Stimulated activated effector memory CD8-positive, alpha-beta T cell treated with anti-CD3 and anti-CD28 coated beads, Interleukin-12 subunit alpha, Interleukin-12 subunit beta, amount 100 ng/mL, for 72 hours (primary cell): ENCODE measurements at regions not wholly inside any gene's neighbourhood (a gene's known extent, or its start where the extent isn't known, plus 50 kb on each side); places are given as distances from the start of the nearest gene placed in this dataset.

Experiments used
- ATAC-seq: fragments of 150-1000 bp; cut with Tn5 transposase; 2 replicates; pipeline ENCODE4 v1.10.0; 2021
- DNase-seq, 2 donors: peaks; one replicate each; pipeline ENCODE4 v3.0.0; 2021 to 2022; ENCODE audit warnings: low spot score in 2 of 2
- H3K27ac Mint-ChIP-seq: one replicate; pipeline ENCODE4 v1.8.0; 2022; ENCODE audit warnings: mild to moderate bottlenecking, mixed read lengths
- H3K36me3 Mint-ChIP-seq: one replicate; pipeline ENCODE4 v1.8.0; 2022; ENCODE audit warnings: mild to moderate bottlenecking, mixed read lengths
- H3K4me1 Mint-ChIP-seq: one replicate; pipeline ENCODE4 v1.8.0; 2022; ENCODE audit warnings: mixed read lengths
- H3K4me3 Mint-ChIP-seq: one replicate; pipeline ENCODE4 v1.8.0; 2022; ENCODE audit warnings: mild to moderate bottlenecking, mixed read lengths
- H3K9me3 Mint-ChIP-seq: one replicate; pipeline ENCODE4 v1.8.0; 2022; ENCODE audit warnings: mixed read lengths

GRCh38 chr12:115079760-115080159 is 395.8 kb upstream of the TBX3 start:
- no peak overlapping the region for H3K4me3 Mint-ChIP-seq
- no peaks in the 10 kb centered on the region for H3K36me3 Mint-ChIP-seq
- no peak for DNase-seq
- ATAC-seq, result no peak
- peaks cover 2% of the 10 kb centered on the region for H3K9me3 Mint-ChIP-seq
- no peaks in the 10 kb centered on the region for H3K4me1 Mint-ChIP-seq
- H3K27ac Mint-ChIP-seq, result no peak overlapping the region

GRCh38 chr12:115078990-115079389 is 395.0 kb upstream of the TBX3 start:
- H3K36me3 Mint-ChIP-seq, result no peaks in the 10 kb centered on the region
- DNase-seq (no peak), ATAC-seq (no peak)
- H3K27ac Mint-ChIP-seq, result no peak overlapping the region
- H3K4me3 Mint-ChIP-seq, result no peak overlapping the region
- no peaks in the 10 kb centered on the region for H3K4me1 Mint-ChIP-seq
- H3K9me3 Mint-ChIP-seq, result peaks cover 2% of the 10 kb centered on the region

GRCh38 chr12:115078334-115078733 is 394.4 kb upstream of the TBX3 start:
- DNase-seq (no peak), ATAC-seq (no peak)
- Mint-ChIP-seq H3K9me3 (peaks cover 2% of the 10 kb centered on the region), H3K4me1 (no peaks in the 10 kb centered on the region), H3K4me3 (no peak overlapping the region), H3K27ac (no peak overlapping the region), H3K36me3 (no peaks in the 10 kb centered on the region)

- peaks cover 9% of the 10 kb centered on the region for H3K9me3 Mint-ChIP-seq
Observed at GRCh38 chr12:115075552-115076170, 391.7 kb upstream of the TBX3 start.

GRCh38 chr12:115074617-115075016 is 390.6 kb upstream of the TBX3 start:
- H3K4me1 Mint-ChIP-seq, result no peaks in the 10 kb centered on the region
- no peaks in the 10 kb centered on the region for H3K36me3 Mint-ChIP-seq
- ATAC-seq (no peak), DNase-seq (no peak)
- no peak overlapping the region for H3K27ac Mint-ChIP-seq
- H3K9me3 Mint-ChIP-seq, result peaks cover 15% of the 10 kb centered on the region
- H3K4me3 Mint-ChIP-seq, result no peak overlapping the region

More at GRCh38 chr12:115075552-115076170, 391.7 kb upstream of the TBX3 start:
- no peaks in the 10 kb centered on the region for H3K36me3 Mint-ChIP-seq
- no peak overlapping the region for H3K27ac Mint-ChIP-seq
- no peak overlapping the region for H3K4me3 Mint-ChIP-seq
- H3K4me1 Mint-ChIP-seq, result no peaks in the 10 kb centered on the region
- DNase-seq (no peak), ATAC-seq (no peak)

GRCh38 chr12:115072712-115073111 is 388.7 kb upstream of the TBX3 start:
- Mint-ChIP-seq H3K9me3 (peaks cover 14% of the 10 kb centered on the region), H3K4me3 (no peak overlapping the region), H3K36me3 (no peaks in the 10 kb centered on the region), H3K4me1 (no peaks in the 10 kb centered on the region), H3K27ac (no peak overlapping the region)
- ATAC-seq, result no peak
- no peak for DNase-seq

- H3K27ac Mint-ChIP-seq, result no peak overlapping the region
- no peak for ATAC-seq
- no peak for DNase-seq
- H3K4me3 Mint-ChIP-seq, result no peak overlapping the region
- no peaks in the 10 kb centered on the region for H3K36me3 Mint-ChIP-seq
- peaks cover 13% of the 10 kb centered on the region for H3K9me3 Mint-ChIP-seq
- no peaks in the 10 kb centered on the region for H3K4me1 Mint-ChIP-seq
Observed at GRCh38 chr12:115070313-115070712, 386.3 kb upstream of the TBX3 start.

GRCh38 chr12:115064296-115064695 is 380.3 kb upstream of the TBX3 start:
- Mint-ChIP-seq H3K4me1 (no peaks in the 10 kb centered on the region), H3K9me3 (peaks cover 3% of the 10 kb centered on the region)

GRCh38 chr12:115062741-115063140 is 378.8 kb upstream of the TBX3 start:
- Mint-ChIP-seq H3K27ac (no peak overlapping the region), H3K4me1 (no peaks in the 10 kb centered on the region), H3K36me3 (no peaks in the 10 kb centered on the region), H3K4me3 (no peak overlapping the region), H3K9me3 (peaks cover 4% of the 10 kb centered on the region)
- ATAC-seq, result no peak
- no peak for DNase-seq

More at GRCh38 chr12:115064296-115064695, 380.3 kb upstream of the TBX3 start:
- no peak overlapping the region for H3K4me3 Mint-ChIP-seq
- DNase-seq (no peak), ATAC-seq (no peak)
- H3K36me3 Mint-ChIP-seq, result no peaks in the 10 kb centered on the region
- H3K27ac Mint-ChIP-seq, result no peak overlapping the region

GRCh38 chr12:115060477-115061168 is 376.6 kb upstream of the TBX3 start:
- DNase-seq, result no peak
- H3K9me3 Mint-ChIP-seq, result peaks cover 9% of the 10 kb centered on the region
- no peaks in the 10 kb centered on the region for H3K36me3 Mint-ChIP-seq
- H3K27ac Mint-ChIP-seq, result no peak overlapping the region
- ATAC-seq, result no peak
- no peak overlapping the region for H3K4me3 Mint-ChIP-seq
- no peaks in the 10 kb centered on the region for H3K4me1 Mint-ChIP-seq

GRCh38 chr12:115057445-115057844 is 373.5 kb upstream of the TBX3 start:
- Mint-ChIP-seq H3K9me3 (peaks cover 11% of the 10 kb centered on the region), H3K4me1 (no peaks in the 10 kb centered on the region), H3K36me3 (no peaks in the 10 kb centered on the region), H3K4me3 (no peak overlapping the region), H3K27ac (no peak overlapping the region)
- ATAC-seq, result no peak
- no peak for DNase-seq

- DNase-seq (no peak), ATAC-seq (no peak)
- Mint-ChIP-seq H3K9me3 (peaks cover 4% of the 10 kb centered on the region), H3K36me3 (no peaks in the 10 kb centered on the region), H3K27ac (no peak overlapping the region), H3K4me3 (no peak overlapping the region), H3K4me1 (no peaks in the 10 kb centered on the region)
Observed at GRCh38 chr12:115051378-115051777, 367.4 kb upstream of the TBX3 start.

GRCh38 chr12:115049614-115050013 is 365.6 kb upstream of the TBX3 start:
- H3K4me1 Mint-ChIP-seq, result no peaks in the 10 kb centered on the region
- ATAC-seq (no peak), DNase-seq (no peak)
- peaks cover 3% of the 10 kb centered on the region for H3K9me3 Mint-ChIP-seq
- no peak overlapping the region for H3K27ac Mint-ChIP-seq
- no peak overlapping the region for H3K4me3 Mint-ChIP-seq
- no peaks in the 10 kb centered on the region for H3K36me3 Mint-ChIP-seq

GRCh38 chr12:115046805-115047204 is 362.8 kb upstream of the TBX3 start:
- peaks cover 3% of the 10 kb centered on the region for H3K9me3 Mint-ChIP-seq
- no peaks in the 10 kb centered on the region for H3K36me3 Mint-ChIP-seq
- ATAC-seq (no peak), DNase-seq (no peak)
- H3K4me1 Mint-ChIP-seq, result no peaks in the 10 kb centered on the region
- no peak overlapping the region for H3K27ac Mint-ChIP-seq
- no peak overlapping the region for H3K4me3 Mint-ChIP-seq

- Mint-ChIP-seq H3K9me3 (peaks cover 3% of the 10 kb centered on the region), H3K4me1 (no peaks in the 10 kb centered on the region), H3K36me3 (no peaks in the 10 kb centered on the region), H3K27ac (no peak overlapping the region), H3K4me3 (no peak overlapping the region)
- no peak for DNase-seq
- no peak for ATAC-seq
Observed at GRCh38 chr12:115044073-115044472, 360.1 kb upstream of the TBX3 start.

GRCh38 chr12:115043079-115043478 is 359.1 kb upstream of the TBX3 start:
- Mint-ChIP-seq H3K4me3 (no peak overlapping the region), H3K36me3 (no peaks in the 10 kb centered on the region), H3K9me3 (peaks cover 3% of the 10 kb centered on the region), H3K4me1 (no peaks in the 10 kb centered on the region), H3K27ac (no peak overlapping the region)
- no peak for DNase-seq
- ATAC-seq, result no peak
